CD4-positive, alpha-beta memory T cell (primary cell): ENCODE measurements at regions not wholly inside any gene's neighbourhood (a gene's known extent, or its start where the extent isn't known, plus 50 kb on each side); places are given as distances from the start of the nearest gene placed in this dataset.

ENCODE experiments used
- CTCF ChIA-PET: fragments of 350-600 bp; sonication (Branson Sonifier 250); formaldehyde crosslinking; loops from one replicate; lab custom pipeline; 2021; ENCODE audit warnings: inconsistent platforms; ENCODE audit not compliant: partially characterized antibody; lab: Charles Lee
- POLR2A ChIA-PET: fragments of 350-600 bp; sonication (Branson Sonifier 250); formaldehyde crosslinking; loops from one replicate; lab custom pipeline; 2021; ENCODE audit not compliant: partially characterized antibody; lab: Charles Lee
- DNase-seq, 5 donors: peaks; one replicate each; pipeline versions ENCODE4 v3.0.0 to v3.0.0-alpha.2; 2020 to 2022; ENCODE audit warnings: mixed read lengths in 1 of 5
- H3K27ac ChIP-seq: one replicate; pipeline ENCODE4 v1.7.0; 2013; ENCODE audit warnings: low read depth, low read length
- H3K27me3 ChIP-seq: 2 replicates; pipeline ENCODE4 v1.7.0; 2013; ENCODE audit warnings: mild to moderate bottlenecking, low read length, moderate library complexity; ENCODE audit not compliant: insufficient read depth
- H3K36me3 ChIP-seq: 2 replicates; pipeline ENCODE4 v1.7.0; 2013; ENCODE audit warnings: mild to moderate bottlenecking, low read length, moderate library complexity; ENCODE audit not compliant: insufficient read depth
- H3K4me1 ChIP-seq: 2 replicates; pipeline ENCODE4 v1.7.0; 2013; ENCODE audit warnings: mild to moderate bottlenecking, low read length, moderate library complexity; ENCODE audit not compliant: insufficient read depth
- H3K4me3 ChIP-seq, 2 donors: one replicate each; pipeline ENCODE4 v1.7.0; 2013; ENCODE audit warnings: low read length in 2 of 2, mild to moderate bottlenecking in 1 of 2
- H3K9me3 ChIP-seq, 2 donors: one replicate each; pipeline ENCODE4 v1.7.0; 2013; ENCODE audit warnings: low read length in 2 of 2, control low read depth in 1 of 2; ENCODE audit not compliant: control insufficient read depth in 1 of 2
- H3K27ac Mint-ChIP-seq, 7 donors: one replicate each; pipeline ENCODE4 v1.8.0; 2020 to 2021; ENCODE audit warnings: mixed read lengths in 7 of 7, mild to moderate bottlenecking in 6 of 7, inconsistent platforms in 3 of 7, moderate library complexity in 3 of 7
- H3K27me3 Mint-ChIP-seq, 2 donors: one replicate each; pipeline ENCODE4 v1.8.0; 2020 to 2021; ENCODE audit warnings: mixed read lengths in 2 of 2
- H3K36me3 Mint-ChIP-seq, 2 donors: one replicate each; pipeline ENCODE4 v1.8.0; 2020 to 2021; ENCODE audit warnings: mixed read lengths in 2 of 2, inconsistent platforms in 1 of 2, mild to moderate bottlenecking in 1 of 2
- H3K4me1 Mint-ChIP-seq, 4 donors: one replicate each; pipeline ENCODE4 v1.8.0; 2020 to 2021; ENCODE audit warnings: mixed read lengths in 4 of 4, mild to moderate bottlenecking in 1 of 4
- H3K4me3 Mint-ChIP-seq, 8 donors: one replicate each; pipeline ENCODE4 v1.8.0; 2020 to 2021; ENCODE audit warnings: mixed read lengths in 8 of 8, mild to moderate bottlenecking in 7 of 8, moderate library complexity in 6 of 8, inconsistent platforms in 3 of 8
- H3K9me3 Mint-ChIP-seq, 8 donors: one replicate each; pipeline ENCODE4 v1.8.0; 2020 to 2021; ENCODE audit warnings: mixed read lengths in 8 of 8, mild to moderate bottlenecking in 5 of 8, inconsistent platforms in 3 of 8, moderate library complexity in 1 of 8
- intact Hi-C: fragments of 100-400 bp; cut with micrococcal nuclease; formaldehyde crosslinking; loops from one replicate; pipeline ENCODE4 v1.15.1; 2023

DNA sequence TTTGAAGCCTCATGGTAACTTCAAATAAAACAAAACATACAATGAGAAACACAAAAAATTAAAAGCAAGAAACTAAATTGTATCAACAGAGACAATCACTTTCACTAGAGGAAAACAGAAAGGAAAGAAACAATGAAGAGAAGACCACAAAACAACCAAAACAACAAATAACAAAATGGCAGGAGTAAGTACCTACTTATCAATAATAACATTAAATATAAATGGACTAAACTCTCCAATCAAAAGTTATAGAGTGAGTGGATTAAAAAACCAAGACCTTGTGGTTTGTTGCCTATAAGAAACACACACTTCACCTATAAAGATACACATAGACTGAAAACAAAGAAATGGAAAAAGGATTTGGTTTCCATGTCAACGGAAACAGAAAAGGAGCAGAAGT, 830.1 kb upstream of the TMEFF2 start:
- Mint-ChIP-seq H3K9me3 (peaks cover 0 to 20% (median 5%) of the 10 kb centered on the region in 8 donors), H3K36me3 (no peaks in the 10 kb centered on the region), H3K27ac (no peak overlapping the region), H3K27me3 (no peaks in the 10 kb centered on the region), H3K4me1 (no peaks in the 10 kb centered on the region), H3K4me3 (no peak overlapping the region)
- no peak for DNase-seq
- Histone ChIP-seq H3K27ac (no peak overlapping the region), H3K4me3 (no peak overlapping the region), H3K4me1 (no peaks in the 10 kb centered on the region), H3K9me3 (no peaks in the 10 kb centered on the region), H3K27me3 (no peaks in the 10 kb centered on the region), H3K36me3 (no peaks in the 10 kb centered on the region)
- POLR2A ChIA-PET, result no interaction called here
- CTCF ChIA-PET, result no interaction called here
- intact Hi-C loops, result no loop called here

DNA sequence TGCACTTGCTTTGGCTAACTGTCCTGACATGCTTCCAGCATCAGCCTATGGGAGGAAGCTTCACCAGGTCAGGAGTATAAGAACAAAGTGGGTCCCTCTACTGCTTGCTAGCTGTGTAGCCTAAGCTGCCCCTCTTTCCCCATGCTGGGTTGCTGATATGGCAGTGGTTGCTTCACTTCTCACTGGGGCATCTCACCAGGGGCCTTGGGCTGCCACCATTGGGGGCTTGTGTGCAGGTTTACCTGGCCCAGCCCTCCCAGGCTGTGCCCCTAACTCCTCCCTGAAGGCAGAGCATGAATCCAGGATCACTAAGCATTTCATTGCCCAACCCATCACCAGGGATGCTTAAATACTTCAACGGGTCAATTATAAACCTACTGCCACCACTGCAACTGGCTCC, 817.1 kb upstream of the TMEFF2 start:
- Mint-ChIP-seq H3K4me3 (no peak overlapping the region), H3K27me3 (no peaks in the 10 kb centered on the region), H3K4me1 (no peaks in the 10 kb centered on the region), H3K9me3 (peaks cover 0 to 6% (median 1%) of the 10 kb centered on the region in 8 donors), H3K27ac (no peak overlapping the region), H3K36me3 (no peaks in the 10 kb centered on the region)
- DNase-seq, result no peak
- H3K27me3 ChIP-seq, result no peaks in the 10 kb centered on the region
- no peak overlapping the region for H3K4me3 ChIP-seq
- H3K4me1 ChIP-seq, result no peaks in the 10 kb centered on the region
- H3K36me3 ChIP-seq, result no peaks in the 10 kb centered on the region
- intact Hi-C loops, result no loop called here
- CTCF ChIA-PET, result no interaction called here
- H3K9me3 ChIP-seq, result no peaks in the 10 kb centered on the region
- POLR2A ChIA-PET, result no interaction called here
- H3K27ac ChIP-seq, result no peak overlapping the region

DNA sequence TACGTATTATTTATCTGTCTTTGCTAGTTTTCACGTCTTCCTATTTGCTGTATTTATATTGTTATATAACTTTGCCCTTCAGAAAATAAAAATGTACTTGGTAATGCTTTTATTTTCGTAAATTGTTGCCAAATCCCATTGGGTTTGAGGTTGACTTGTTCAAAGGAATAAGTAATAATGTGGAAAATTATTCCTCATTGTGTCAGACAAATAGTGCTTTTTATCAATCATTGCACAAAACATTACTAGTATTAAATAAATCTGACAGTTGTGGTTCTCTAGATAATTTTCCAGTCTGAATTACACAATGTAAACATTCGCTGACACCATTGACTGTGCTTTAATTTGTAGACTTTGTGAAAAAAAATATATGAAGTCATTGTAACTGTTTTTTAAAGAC, 798.3 kb upstream of the TMEFF2 start:
- ChIA-PET POLR2A (no interaction called here), CTCF (no interaction called here)
- no peaks in the 10 kb centered on the region for H3K27me3 ChIP-seq
- Mint-ChIP-seq H3K27me3 (no peaks in the 10 kb centered on the region), H3K4me1 (no peaks in the 10 kb centered on the region), H3K36me3 (no peaks in the 10 kb centered on the region), H3K9me3 (peaks cover 0 to 11% (median 1%) of the 10 kb centered on the region in 8 donors), H3K27ac (no peak overlapping the region), H3K4me3 (no peak overlapping the region)
- no peak for DNase-seq
- H3K9me3 ChIP-seq, result no peaks in the 10 kb centered on the region
- intact Hi-C loops, result no loop called here
- H3K4me3 ChIP-seq, result no peak overlapping the region
- no peaks in the 10 kb centered on the region for H3K36me3 ChIP-seq
- H3K4me1 ChIP-seq, result no peaks in the 10 kb centered on the region
- H3K27ac ChIP-seq, result no peak overlapping the region

DNA sequence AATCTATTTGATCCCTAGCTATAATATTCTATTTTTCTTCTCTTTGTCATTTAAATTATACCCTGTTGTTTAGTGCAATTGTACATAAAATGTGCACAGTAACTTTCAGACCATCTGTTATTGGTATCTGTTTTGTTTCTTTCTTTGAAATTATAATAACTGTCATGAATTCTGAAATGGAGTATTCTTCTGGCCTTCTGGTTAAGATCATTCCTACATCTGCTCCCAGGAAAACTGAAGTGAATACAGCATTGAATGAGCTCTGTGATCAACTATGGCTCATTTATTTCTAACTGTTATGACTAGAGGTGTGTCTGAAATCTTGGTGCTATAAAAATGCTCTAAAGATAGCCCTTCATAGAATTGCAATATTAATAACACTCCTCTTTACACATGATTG, 788.4 kb upstream of the TMEFF2 start:
- Mint-ChIP-seq H3K4me3 (no peak overlapping the region), H3K36me3 (no peaks in the 10 kb centered on the region), H3K4me1 (no peaks in the 10 kb centered on the region), H3K9me3 (peaks cover 0 to 10% (median 0%) of the 10 kb centered on the region in 8 donors), H3K27ac (no peak overlapping the region), H3K27me3 (no peaks in the 10 kb centered on the region)
- no peaks in the 10 kb centered on the region for H3K9me3 ChIP-seq
- no peaks in the 10 kb centered on the region for H3K27me3 ChIP-seq
- ChIA-PET POLR2A (no interaction called here), CTCF (no interaction called here)
- H3K4me1 ChIP-seq, result no peaks in the 10 kb centered on the region
- intact Hi-C loops, result no loop called here
- no peak overlapping the region for H3K4me3 ChIP-seq
- H3K36me3 ChIP-seq, result no peaks in the 10 kb centered on the region
- H3K27ac ChIP-seq, result no peak overlapping the region
- DNase-seq, result no peak

DNA sequence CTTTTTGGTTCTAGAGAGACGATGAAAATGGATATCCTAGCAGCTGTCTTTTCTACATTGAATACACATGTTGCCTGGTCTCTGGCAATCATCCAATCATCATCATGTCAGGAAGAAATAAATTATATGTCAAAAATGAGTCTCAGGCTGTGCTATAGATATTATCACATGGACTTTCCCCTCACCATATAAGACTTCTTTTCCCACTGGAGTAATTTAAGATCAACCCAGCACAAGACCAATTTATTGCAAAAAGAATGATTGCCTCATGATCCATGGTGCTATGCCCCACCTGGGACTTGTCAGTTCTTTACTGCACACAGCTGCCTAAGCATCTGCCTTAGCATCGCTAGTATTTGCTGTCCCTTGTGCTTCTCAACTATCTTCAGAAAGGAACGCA, 783.7 kb upstream of the TMEFF2 start:
- Mint-ChIP-seq H3K27ac (no peak overlapping the region), H3K4me1 (no peaks in the 10 kb centered on the region), H3K9me3 (peaks cover 0 to 3% (median 0%) of the 10 kb centered on the region in 8 donors), H3K4me3 (no peak overlapping the region), H3K36me3 (no peaks in the 10 kb centered on the region), H3K27me3 (no peaks in the 10 kb centered on the region)
- no peak for DNase-seq
- ChIA-PET CTCF (no interaction called here), POLR2A (no interaction called here)
- Histone ChIP-seq H3K4me3 (no peak overlapping the region), H3K27ac (no peak overlapping the region), H3K9me3 (no peaks in the 10 kb centered on the region), H3K36me3 (no peaks in the 10 kb centered on the region), H3K27me3 (no peaks in the 10 kb centered on the region), H3K4me1 (no peaks in the 10 kb centered on the region)
- intact Hi-C loops, result no loop called here

DNA sequence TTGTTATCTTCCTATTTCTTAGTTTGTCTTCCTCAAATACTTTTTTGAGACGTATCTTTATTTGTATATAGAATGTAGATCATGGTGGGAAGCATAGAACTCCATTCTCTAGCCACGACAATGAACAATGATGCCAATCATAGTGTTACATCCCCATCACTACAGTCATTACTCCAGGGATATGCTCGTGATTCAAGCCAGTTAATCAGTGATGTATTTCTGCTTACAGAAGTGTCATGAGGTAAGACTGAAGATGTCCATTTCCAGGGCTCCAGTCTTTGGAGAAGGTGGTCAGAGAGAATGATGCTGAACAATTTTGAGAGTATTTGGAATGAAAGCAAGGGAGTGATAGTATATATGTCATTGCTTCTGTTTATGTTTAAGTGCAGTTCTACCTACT, 777.2 kb upstream of the TMEFF2 start:
- H3K4me3 ChIP-seq, result no peak overlapping the region
- DNase-seq, result no peak
- Mint-ChIP-seq H3K27ac (no peak overlapping the region), H3K36me3 (no peaks in the 10 kb centered on the region), H3K9me3 (peaks cover 0 to 4% (median under 1%) of the 10 kb centered on the region in 8 donors), H3K4me3 (no peak overlapping the region), H3K27me3 (no peaks in the 10 kb centered on the region), H3K4me1 (no peaks in the 10 kb centered on the region)
- H3K27ac ChIP-seq, result no peak overlapping the region
- intact Hi-C loops, result no loop called here
- no peaks in the 10 kb centered on the region for H3K9me3 ChIP-seq
- ChIA-PET POLR2A (no interaction called here), CTCF (no interaction called here)
- no peaks in the 10 kb centered on the region for H3K36me3 ChIP-seq
- no peaks in the 10 kb centered on the region for H3K4me1 ChIP-seq
- H3K27me3 ChIP-seq, result no peaks in the 10 kb centered on the region

DNA sequence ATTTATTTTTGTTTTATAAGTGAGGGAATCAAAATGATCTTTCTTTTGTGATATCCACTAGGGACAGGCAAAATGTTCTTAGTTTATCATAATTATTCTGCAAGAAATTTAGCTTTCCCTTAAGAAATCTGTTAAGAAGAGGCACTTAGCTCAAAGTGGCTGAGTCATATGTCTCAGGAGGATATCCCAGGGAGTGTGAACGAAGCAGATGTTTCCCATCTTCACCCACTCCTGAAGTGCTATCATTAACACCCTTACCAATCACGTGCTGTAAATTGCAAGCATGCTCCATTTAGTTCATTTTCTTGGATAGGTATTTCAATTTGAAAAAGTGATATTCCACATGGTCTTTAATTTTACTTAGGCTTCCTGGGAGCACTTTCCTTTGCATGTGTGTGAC, 774.3 kb upstream of the TMEFF2 start:
- H3K27ac Mint-ChIP-seq, result no peak overlapping the region
- no peaks in the 10 kb centered on the region for H3K4me1 ChIP-seq
- H3K4me3 ChIP-seq, result no peak overlapping the region
- no peaks in the 10 kb centered on the region for H3K36me3 ChIP-seq
- no peak overlapping the region for H3K27ac ChIP-seq
- no peak overlapping the region for H3K4me3 Mint-ChIP-seq
- peaks cover 0 to 4% (median 0%) of the 10 kb centered on the region in 8 donors for H3K9me3 Mint-ChIP-seq
- CTCF ChIA-PET, result no interaction called here
- POLR2A ChIA-PET, result no interaction called here
- H3K27me3 ChIP-seq, result no peaks in the 10 kb centered on the region
- no peaks in the 10 kb centered on the region for H3K36me3 Mint-ChIP-seq
- H3K4me1 Mint-ChIP-seq, result no peaks in the 10 kb centered on the region
- no peak for DNase-seq
- intact Hi-C loops, result no loop called here
- H3K9me3 ChIP-seq, result no peaks in the 10 kb centered on the region
- H3K27me3 Mint-ChIP-seq, result no peaks in the 10 kb centered on the region

DNA sequence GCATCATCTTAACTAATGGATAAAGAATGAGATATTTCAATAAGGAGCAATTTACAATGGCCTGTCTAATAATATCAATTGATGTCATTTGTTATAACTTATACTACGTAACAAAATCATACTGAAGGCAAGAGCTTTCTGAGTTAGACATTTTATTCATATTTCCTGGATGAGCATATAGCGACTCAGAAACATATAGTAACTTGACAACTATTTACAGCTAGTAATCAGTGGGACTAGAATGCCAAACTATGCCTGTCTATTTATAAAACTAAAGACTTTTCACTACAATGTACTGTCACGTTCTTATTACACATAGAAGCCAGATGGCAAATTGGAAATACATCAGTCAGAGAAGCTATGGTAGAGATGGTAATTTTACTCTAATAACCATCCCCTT, 766.2 kb upstream of the TMEFF2 start:
- ChIA-PET CTCF (no interaction called here), POLR2A (no interaction called here)
- H3K27me3 Mint-ChIP-seq, result no peaks in the 10 kb centered on the region

More for the DNA sequence above, 766.2 kb upstream of the TMEFF2 start:
- Histone ChIP-seq H3K27ac (no peak overlapping the region), H3K4me1 (no peaks in the 10 kb centered on the region), H3K4me3 (no peak overlapping the region), H3K27me3 (no peaks in the 10 kb centered on the region), H3K9me3 (no peaks in the 10 kb centered on the region), H3K36me3 (no peaks in the 10 kb centered on the region)
- H3K4me1 Mint-ChIP-seq, result no peaks in the 10 kb centered on the region
- H3K27ac Mint-ChIP-seq, result no peak overlapping the region
- intact Hi-C loops, result no loop called here
- DNase-seq, result no peak
- H3K36me3 Mint-ChIP-seq, result no peaks in the 10 kb centered on the region
- no peak overlapping the region for H3K4me3 Mint-ChIP-seq
- peaks cover 0 to 7% (median 2%) of the 10 kb centered on the region in 8 donors for H3K9me3 Mint-ChIP-seq
